Activated CD4-positive, alpha-beta T cell treated with anti-CD3 and anti-CD28 coated beads for 36 hours (primary cell): ENCODE measurements at regions not wholly inside any gene's neighbourhood (a gene's known extent, or its start where the extent isn't known, plus 50 kb on each side); places are given as distances from the start of the nearest gene placed in this dataset.

Experiments
- ATAC-seq: fragments of 200-7000 bp; cut with Tn5 transposase; one replicate; pipeline ENCODE4 v1.10.0; 2021; ENCODE audit warnings: mild to moderate bottlenecking, moderate library complexity
- CTCF ChIA-PET: fragments of 350-600 bp; sonication (Branson Sonifier 250); formaldehyde crosslinking; loops from one replicate; lab custom pipeline; 2021; ENCODE audit warnings: antibody characterized with exemption; lab: Charles Lee
- POLR2A ChIA-PET: fragments of 350-600 bp; sonication (Branson Sonifier 250); formaldehyde crosslinking; loops from one replicate; lab custom pipeline; 2021; ENCODE audit warnings: antibody characterized with exemption, inconsistent platforms; lab: Charles Lee
- DNase-seq: peaks from one replicate; pipeline ENCODE4 v3.0.0-alpha.2; 2020
- H3K27ac Mint-ChIP-seq: one replicate; pipeline ENCODE4 v1.8.0; 2021; ENCODE audit warnings: mixed read lengths
- H3K27me3 Mint-ChIP-seq: one replicate; pipeline ENCODE4 v1.8.0; 2021; ENCODE audit warnings: mixed read lengths
- H3K36me3 Mint-ChIP-seq: one replicate; pipeline ENCODE4 v1.8.0; 2021; ENCODE audit warnings: low read depth, mixed read lengths
- H3K4me1 Mint-ChIP-seq: one replicate; pipeline ENCODE4 v1.8.0; 2021; ENCODE audit warnings: mixed read lengths
- H3K4me3 Mint-ChIP-seq: one replicate; pipeline ENCODE4 v1.8.0; 2021; ENCODE audit warnings: mild to moderate bottlenecking, moderate library complexity, mixed read lengths
- H3K9me3 Mint-ChIP-seq: one replicate; pipeline ENCODE4 v1.8.0; 2021; ENCODE audit warnings: low read depth, mixed read lengths
- intact Hi-C, 2 experiments: fragments of 100-400 bp; cut with DNase I in 1 of 2; cut with micrococcal nuclease in 1 of 2; formaldehyde crosslinking; loops; one replicate each; pipeline versions ENCODE4 v1.14.2 to v1.15.1; 2022 to 2024; cut with DNase I, micrococcal nuclease

- POLR2A ChIA-PET = no interaction called here
- no peak for DNase-seq
- no peak overlapping the region for H3K4me3 Mint-ChIP-seq
Observed at GRCh38 chr5:158644301-158644700, 455.4 kb downstream of the EBF1 start.

DNA sequence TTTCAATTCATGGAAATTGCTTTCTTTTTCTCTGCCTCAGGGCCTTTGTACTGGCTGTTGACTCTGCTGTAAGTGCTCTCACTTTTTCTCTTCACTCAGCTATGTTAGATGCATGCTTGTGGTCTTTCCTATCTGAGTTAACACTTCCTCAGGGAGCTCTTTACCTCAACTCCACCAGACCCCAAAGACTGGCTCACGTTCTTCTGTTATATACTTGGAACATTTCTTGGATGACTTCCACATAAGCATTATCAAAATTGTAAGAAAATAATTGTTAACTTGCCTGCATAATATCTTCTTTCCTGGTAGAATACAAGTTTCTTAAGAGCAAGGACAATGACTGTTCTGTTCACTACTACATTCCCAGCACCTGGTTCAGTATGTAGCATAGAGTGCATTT is 455.9 kb downstream of the EBF1 start:
- CTCF ChIA-PET = no interaction called here

More at GRCh38 chr5:158644301-158644700, 455.4 kb downstream of the EBF1 start:
- Mint-ChIP-seq H3K4me1 (no peaks in the 10 kb centered on the region), H3K27me3 (no peaks in the 10 kb centered on the region), H3K36me3 (no peaks in the 10 kb centered on the region), H3K9me3 (no peaks in the 10 kb centered on the region), H3K27ac (no peak overlapping the region)
- CTCF ChIA-PET = no interaction called here
- intact Hi-C loops = no loop called here
- no peak for ATAC-seq

GRCh38 chr5:158642879-158643278 is 456.8 kb downstream of the EBF1 start:
- DNase-seq (no peak), ATAC-seq (no peak)
- ChIA-PET CTCF (interaction anchor here (0.5 to 0.6 kb wide), 2 partner anchors 51 to 54 kb away, joined by 3 to 4 read pairs; no protein-coding TSS in a partner anchor), POLR2A (no interaction called here)
- H3K27me3 Mint-ChIP-seq = no peaks in the 10 kb centered on the region
- H3K9me3 Mint-ChIP-seq = no peaks in the 10 kb centered on the region
- intact Hi-C loops = no loop called here
- no peaks in the 10 kb centered on the region for H3K4me1 Mint-ChIP-seq
- H3K27ac Mint-ChIP-seq = no peak overlapping the region
- no peaks in the 10 kb centered on the region for H3K36me3 Mint-ChIP-seq
- no peak overlapping the region for H3K4me3 Mint-ChIP-seq

More for the DNA sequence above, 455.9 kb downstream of the EBF1 start:
- H3K4me3 Mint-ChIP-seq = no peak overlapping the region
- intact Hi-C loops = no loop called here
- H3K9me3 Mint-ChIP-seq = no peaks in the 10 kb centered on the region
- H3K4me1 Mint-ChIP-seq = no peaks in the 10 kb centered on the region
- no peaks in the 10 kb centered on the region for H3K27me3 Mint-ChIP-seq
- no peaks in the 10 kb centered on the region for H3K36me3 Mint-ChIP-seq
- no peak overlapping the region for H3K27ac Mint-ChIP-seq
- POLR2A ChIA-PET = no interaction called here
- DNase-seq = no peak
- no peak for ATAC-seq

DNA sequence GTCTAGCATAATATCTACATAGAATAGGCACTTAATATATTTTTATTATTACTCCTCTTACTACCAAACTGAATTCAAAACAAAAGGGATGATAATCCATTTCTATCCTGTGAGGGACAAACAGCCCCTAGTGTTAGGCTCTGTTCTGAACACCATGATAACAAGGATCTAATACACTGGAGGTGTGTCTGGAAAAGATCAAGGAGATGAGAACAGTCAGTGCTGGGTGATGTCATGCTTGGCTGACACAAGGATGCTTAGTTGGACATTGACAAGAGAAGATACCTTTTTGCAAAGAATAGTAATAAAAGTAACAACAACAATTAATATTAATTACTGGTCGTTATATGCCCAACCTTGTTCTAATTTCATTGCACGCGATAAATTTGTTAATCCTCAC is 458.7 kb downstream of the EBF1 start:
- no peak for ATAC-seq
- H3K4me1 Mint-ChIP-seq = no peaks in the 10 kb centered on the region
- no peak for DNase-seq
- ChIA-PET CTCF (no interaction called here), POLR2A (no interaction called here)
- H3K27ac Mint-ChIP-seq = no peak overlapping the region
- H3K36me3 Mint-ChIP-seq = no peaks in the 10 kb centered on the region
- intact Hi-C loops = no loop called here
- H3K9me3 Mint-ChIP-seq = no peaks in the 10 kb centered on the region
- no peaks in the 10 kb centered on the region for H3K27me3 Mint-ChIP-seq
- H3K4me3 Mint-ChIP-seq = no peak overlapping the region

DNA sequence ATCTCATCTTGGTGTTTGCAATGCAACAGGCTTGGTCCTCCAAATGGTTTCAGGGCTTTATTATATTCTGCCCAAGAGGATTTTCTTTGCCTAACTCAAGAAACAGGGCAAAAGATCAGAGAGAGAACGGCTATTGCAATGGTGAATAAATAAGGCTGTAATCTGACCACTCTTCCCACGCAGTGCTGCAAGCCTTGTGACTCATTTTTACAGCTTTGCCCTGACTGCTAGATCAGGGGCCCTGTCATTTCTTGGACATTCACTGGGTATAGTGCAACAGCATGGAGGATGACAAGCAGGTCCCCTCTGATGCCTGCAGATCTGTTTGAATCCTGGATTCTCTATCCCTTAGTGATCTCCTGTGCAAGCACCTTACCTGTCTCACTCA is 459.1 kb downstream of the EBF1 start:
- no peak overlapping the region for H3K4me3 Mint-ChIP-seq
- H3K36me3 Mint-ChIP-seq = no peaks in the 10 kb centered on the region
- no peaks in the 10 kb centered on the region for H3K9me3 Mint-ChIP-seq
- no peaks in the 10 kb centered on the region for H3K27me3 Mint-ChIP-seq
- no peaks in the 10 kb centered on the region for H3K4me1 Mint-ChIP-seq
- H3K27ac Mint-ChIP-seq = no peak overlapping the region
- intact Hi-C loops = no loop called here
- ChIA-PET POLR2A (no interaction called here), CTCF (interaction anchor here (1.1 kb wide), 1 partner anchor 37 kb away, joined by 4 read pairs; no protein-coding TSS in a partner anchor)
- no peak for ATAC-seq
- DNase-seq = no peak

GRCh38 chr5:158639881-158640592 is 459.7 kb downstream of the EBF1 start:
- no peak overlapping the region for H3K4me3 Mint-ChIP-seq
- no peaks in the 10 kb centered on the region for H3K27me3 Mint-ChIP-seq
- ChIA-PET POLR2A (no interaction called here), CTCF (interaction anchor here (1.1 kb wide), 1 partner anchor 37 kb away, joined by 4 read pairs; no protein-coding TSS in a partner anchor)
- no peak for ATAC-seq
- H3K36me3 Mint-ChIP-seq = no peaks in the 10 kb centered on the region
- intact Hi-C loops = no loop called here
- no peak overlapping the region for H3K27ac Mint-ChIP-seq
- H3K4me1 Mint-ChIP-seq = no peaks in the 10 kb centered on the region
- no peaks in the 10 kb centered on the region for H3K9me3 Mint-ChIP-seq
- no peak for DNase-seq

GRCh38 chr5:158638396-158638795 is 461.3 kb downstream of the EBF1 start:
- no peak overlapping the region for H3K4me3 Mint-ChIP-seq
- ChIA-PET POLR2A (no interaction called here), CTCF (no interaction called here)
- DNase-seq (no peak), ATAC-seq (no peak)
- intact Hi-C loops = no loop called here
- no peaks in the 10 kb centered on the region for H3K27me3 Mint-ChIP-seq
- H3K9me3 Mint-ChIP-seq = no peaks in the 10 kb centered on the region
- no peaks in the 10 kb centered on the region for H3K4me1 Mint-ChIP-seq
- H3K27ac Mint-ChIP-seq = no peak overlapping the region
- H3K36me3 Mint-ChIP-seq = no peaks in the 10 kb centered on the region

DNA sequence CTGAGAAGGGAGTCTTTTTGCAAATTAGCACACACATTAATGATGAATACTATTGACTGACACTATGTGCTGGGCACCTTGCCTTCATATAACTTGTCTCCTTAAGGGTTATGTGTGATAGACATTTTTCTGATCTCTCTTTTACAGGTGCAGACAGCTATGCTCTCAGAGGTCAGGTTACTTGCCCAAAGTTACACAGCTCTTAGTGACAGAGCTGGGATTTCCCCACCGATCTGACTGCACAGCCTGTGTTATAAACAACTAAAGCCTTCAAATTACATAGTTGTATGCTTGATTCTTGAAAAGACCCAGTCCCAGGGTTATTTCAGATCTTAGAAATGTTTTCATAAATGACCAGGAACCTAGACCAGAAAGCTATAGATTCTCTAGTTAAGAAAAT is 462.7 kb downstream of the EBF1 start:
- Mint-ChIP-seq H3K27me3 (no peaks in the 10 kb centered on the region), H3K4me3 (no peak overlapping the region), H3K4me1 (no peaks in the 10 kb centered on the region), H3K36me3 (no peaks in the 10 kb centered on the region), H3K9me3 (no peaks in the 10 kb centered on the region), H3K27ac (no peak overlapping the region)
- DNase-seq = no peak
- intact Hi-C loops = no loop called here
- ChIA-PET CTCF (interaction anchor here (1.3 kb wide), 1 partner anchor 13 kb away, joined by 4 read pairs; no protein-coding TSS in a partner anchor), POLR2A (no interaction called here)
- ATAC-seq = no peak

DNA sequence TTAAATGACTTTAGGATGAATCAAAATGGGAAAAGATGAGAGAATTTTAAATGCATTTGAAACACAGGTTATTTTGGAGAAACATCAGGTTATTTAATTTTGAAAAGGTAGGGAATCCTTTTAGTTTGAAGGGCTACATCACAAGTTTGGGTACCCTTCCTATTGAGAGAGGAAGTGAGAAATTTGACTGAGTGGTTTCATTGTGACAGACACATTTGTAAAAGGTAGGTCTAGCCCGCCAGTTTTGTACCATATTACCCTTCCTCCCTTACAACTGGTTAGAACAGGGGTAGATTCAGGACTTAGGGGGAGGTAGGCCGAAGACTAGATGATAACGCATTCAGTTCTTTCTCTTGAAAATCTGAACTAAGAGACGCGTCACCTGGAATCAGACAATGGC is 464.2 kb downstream of the EBF1 start:
- no peaks in the 10 kb centered on the region for H3K27me3 Mint-ChIP-seq
- no peak overlapping the region for H3K4me3 Mint-ChIP-seq
- DNase-seq (no peak), ATAC-seq (no peak)
- ChIA-PET POLR2A (no interaction called here), CTCF (interaction anchor here (1.3 kb wide), 1 partner anchor 14 kb away, joined by 4 read pairs; no protein-coding TSS in a partner anchor)
- no peaks in the 10 kb centered on the region for H3K4me1 Mint-ChIP-seq
- no peaks in the 10 kb centered on the region for H3K36me3 Mint-ChIP-seq
- no peak overlapping the region for H3K27ac Mint-ChIP-seq
- no peaks in the 10 kb centered on the region for H3K9me3 Mint-ChIP-seq
- intact Hi-C loops = no loop called here

DNA sequence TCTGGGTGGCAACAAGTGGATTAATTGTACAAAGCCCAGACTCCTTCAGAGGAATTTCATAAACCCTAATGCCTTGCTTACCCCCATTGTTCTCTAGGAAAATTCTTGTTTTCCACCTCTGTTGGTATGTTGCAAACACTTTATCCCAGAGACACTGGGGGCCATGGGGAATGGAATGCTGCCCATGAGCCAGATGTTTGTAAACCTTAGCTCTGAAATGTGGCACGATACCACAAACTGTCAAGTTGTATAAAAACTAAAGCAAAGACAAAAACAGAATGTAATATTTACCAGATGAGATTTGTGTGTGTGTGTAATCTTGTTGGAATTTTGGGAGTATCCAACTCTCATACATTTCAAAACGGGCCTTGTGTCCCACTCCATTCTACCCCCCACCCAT is 465.0 kb downstream of the EBF1 start:
- no peak for ATAC-seq
- ChIA-PET CTCF (interaction anchor here (0.6 kb wide), 1 partner anchor 25 kb away, joined by 3 read pairs; no protein-coding TSS in a partner anchor), POLR2A (no interaction called here)
- H3K27me3 Mint-ChIP-seq = no peaks in the 10 kb centered on the region
- H3K9me3 Mint-ChIP-seq = no peaks in the 10 kb centered on the region
- H3K4me1 Mint-ChIP-seq = no peaks in the 10 kb centered on the region
- no peaks in the 10 kb centered on the region for H3K36me3 Mint-ChIP-seq
- H3K4me3 Mint-ChIP-seq = no peak overlapping the region
- intact Hi-C loops = no loop called here
- H3K27ac Mint-ChIP-seq = no peak overlapping the region
- no peak for DNase-seq

DNA sequence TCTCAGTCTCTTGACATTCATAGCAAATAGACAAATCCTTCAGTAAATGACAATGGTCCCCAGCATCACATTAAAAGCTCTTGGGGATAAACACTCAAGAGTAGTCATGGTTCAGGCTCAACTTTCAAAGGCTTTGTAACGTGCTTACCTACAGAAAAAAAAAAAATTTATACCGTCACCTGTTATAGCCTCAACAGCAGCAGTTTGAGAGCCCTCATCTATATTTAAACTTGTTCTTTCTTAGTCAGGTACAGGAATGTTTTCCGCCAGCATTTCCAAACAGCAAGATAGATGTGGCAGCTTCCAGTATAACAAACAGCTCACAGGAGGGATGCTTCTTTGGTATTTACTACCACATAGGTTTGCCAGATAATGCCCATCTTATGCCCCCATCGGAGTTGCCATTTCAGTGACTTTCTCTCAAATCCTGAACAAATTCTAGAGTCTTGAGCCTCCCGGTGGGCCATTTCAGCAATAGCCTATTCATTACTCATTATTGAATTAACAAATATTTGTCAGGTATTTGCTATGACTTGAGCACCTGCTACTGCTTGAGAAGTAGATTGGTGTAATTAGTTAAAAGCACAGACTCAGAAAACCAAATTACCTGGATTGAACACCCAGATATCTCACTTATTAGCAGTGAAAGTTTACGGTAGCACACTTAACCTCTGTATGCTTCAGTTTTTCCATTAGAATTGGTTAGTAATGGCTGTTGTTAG is 470.0 kb downstream of the EBF1 start:
- ChIA-PET POLR2A (no interaction called here), CTCF (interaction anchor here (0.6 kb wide), 1 partner anchor 172 kb away, joined by 3 read pairs; no protein-coding TSS in a partner anchor)
- no peaks in the 10 kb centered on the region for H3K27me3 Mint-ChIP-seq
- H3K4me3 Mint-ChIP-seq = no peak overlapping the region
- no peaks in the 10 kb centered on the region for H3K36me3 Mint-ChIP-seq
- H3K4me1 Mint-ChIP-seq = no peaks in the 10 kb centered on the region
- no peaks in the 10 kb centered on the region for H3K9me3 Mint-ChIP-seq
- intact Hi-C loops = no loop called here
- ATAC-seq = no peak
- no peak for DNase-seq
- no peak overlapping the region for H3K27ac Mint-ChIP-seq

DNA sequence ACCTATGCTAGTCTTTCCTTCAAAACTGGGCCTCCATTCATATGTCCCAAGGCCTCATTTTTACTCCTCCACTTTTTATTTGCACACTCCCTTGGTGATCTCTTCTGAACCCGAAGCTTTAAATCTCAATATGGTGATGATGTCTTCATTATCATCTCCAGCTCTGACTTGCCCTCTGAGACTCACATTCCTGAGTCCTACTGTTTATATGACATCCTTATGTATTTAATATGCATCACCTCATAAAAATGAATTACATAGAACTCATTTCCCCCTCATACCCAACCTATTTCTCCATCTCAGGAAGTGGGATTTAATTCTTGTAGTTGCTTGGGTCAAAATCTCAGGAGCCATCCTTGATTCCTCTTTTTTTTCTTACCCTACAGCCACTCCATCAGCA is 473.0 kb downstream of the EBF1 start:
- no peak overlapping the region for H3K4me3 Mint-ChIP-seq
- ATAC-seq = no peak
- H3K27me3 Mint-ChIP-seq = no peaks in the 10 kb centered on the region

More for the DNA sequence above, 473.0 kb downstream of the EBF1 start:
- POLR2A ChIA-PET = no interaction called here
- DNase-seq = no peak
- CTCF ChIA-PET = no interaction called here
- Mint-ChIP-seq H3K27ac (no peak overlapping the region), H3K9me3 (no peaks in the 10 kb centered on the region), H3K4me1 (no peaks in the 10 kb centered on the region), H3K36me3 (no peaks in the 10 kb centered on the region)
- intact Hi-C loops = no loop called here
